Kidney (tissue), 13 donors: ENCODE measurements at regions not wholly inside any gene's neighbourhood (a gene's known extent, or its start where the extent isn't known, plus 50 kb on each side); places are given as distances from the start of the nearest gene placed in this dataset.
A peak's percentile ranks its signal among the peaks of the same experiment; 100 is the strongest.

Experiments
- DNase-seq, 5 donors: peaks; one replicate each; pipeline ENCODE4 v3.0.0-alpha.2; 2013 to 2020
- FAIRE-seq: peaks from 2 replicates; lab custom pipeline; 2012; peaks lifted over from hg19 to GRCh38; lab: Jason Lieb, UNC
- H3K27ac ChIP-seq, 2 donors: one replicate each; pipeline ENCODE4 v1.7.0; 2013; ENCODE audit warnings: low read depth in 2 of 2, low read length in 2 of 2, inconsistent platforms in 1 of 2
- H3K27me3 ChIP-seq: one replicate; pipeline ENCODE4 v1.7.1; 2013; ENCODE audit warnings: low read length, inconsistent platforms; ENCODE audit not compliant: control insufficient read depth, insufficient read depth
- H3K36me3 ChIP-seq, 3 donors: one replicate each; pipeline versions ENCODE4 v1.7.0 to v1.7.1; 2013; ENCODE audit warnings: low read length in 3 of 3, control low read depth in 1 of 3, inconsistent platforms in 1 of 3; ENCODE audit not compliant: insufficient read depth in 3 of 3, control insufficient read depth in 2 of 3
- H3K4me1 ChIP-seq, 3 donors: one replicate each; pipeline versions ENCODE4 v1.7.0 to v1.7.1; 2013; ENCODE audit warnings: low read length in 3 of 3, inconsistent platforms in 1 of 3, low read depth in 1 of 3; ENCODE audit not compliant: control insufficient read depth in 2 of 3, insufficient read depth in 2 of 3
- H3K4me3 ChIP-seq, 3 donors: one replicate each; pipeline versions ENCODE4 v1.7.0 to v1.8.1; 2013; ENCODE audit warnings: low read length in 3 of 3, control low read depth in 1 of 3, inconsistent platforms in 1 of 3
- H3K9ac ChIP-seq, 3 donors: one replicate each; pipeline versions ENCODE4 v1.7.0 to v1.7.1; 2013; ENCODE audit warnings: low read length in 3 of 3, control low read depth in 1 of 3, inconsistent platforms in 1 of 3
- H3K9me3 ChIP-seq, 3 donors: one replicate each; pipeline versions ENCODE4 v1.7.0 to v1.7.1; 2013; ENCODE audit warnings: low read length in 3 of 3, control low read depth in 1 of 3, inconsistent platforms in 1 of 3; ENCODE audit not compliant: control insufficient read depth in 2 of 3, insufficient read depth in 1 of 3
- intact Hi-C: fragments of 100-400 bp; cut with DNase I; formaldehyde crosslinking; loops from one replicate; pipeline ENCODE4 v1.11.1; 2022
- TF ChIP-seq, protein P1 (sequence below): IDR thresholded peaks from 3 replicates; pipeline ENCODE4 v1.5.1; 2012; ENCODE audit warnings: mild to moderate bottlenecking, moderate library complexity, borderline replicate concordance; ENCODE audit not compliant: insufficient read depth; ENCODE audit errors: extremely low read depth
- donor health status: control.
- donor health status: control.
- donor health status: control.
- donor health status: control.
- donor health status: control.
- donor health status: DM: yes; HTN: yes; CAD: no.
- donor health status: Normal renal cell carcinoma (clear cell type).

DNA sequence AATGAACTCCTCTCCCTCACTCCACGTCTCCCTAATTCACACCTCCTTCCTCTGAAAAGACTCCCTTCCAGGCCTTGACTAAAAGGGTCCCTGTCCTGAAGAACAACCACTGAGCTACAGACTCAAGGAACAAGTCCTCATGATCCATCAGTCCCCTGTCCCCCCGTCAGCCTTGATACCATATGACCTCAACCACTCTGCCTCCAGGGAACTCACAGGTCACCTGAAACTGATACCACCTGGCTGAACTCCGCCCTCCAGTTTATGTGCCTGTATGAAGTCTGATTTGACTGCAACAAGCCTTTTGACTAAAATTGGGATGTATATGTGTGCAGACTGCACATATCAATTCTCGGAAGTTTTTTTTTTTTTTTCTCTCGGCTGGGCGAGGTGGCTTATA lies 88.7 kb downstream of the UGCG start:
- H3K27ac ChIP-seq: no peak overlapping the region
- intact Hi-C loops: no loop called here
- no peak for FAIRE-seq
- no peak for DNase-seq
- H3K27me3 ChIP-seq: no peaks in the 10 kb centered on the region
- no peak overlapping the region for H3K9ac ChIP-seq
- no peaks in the 10 kb centered on the region for H3K4me1 ChIP-seq
- no peaks in the 10 kb centered on the region for H3K36me3 ChIP-seq
- TF ChIP-seq, protein P1, sequence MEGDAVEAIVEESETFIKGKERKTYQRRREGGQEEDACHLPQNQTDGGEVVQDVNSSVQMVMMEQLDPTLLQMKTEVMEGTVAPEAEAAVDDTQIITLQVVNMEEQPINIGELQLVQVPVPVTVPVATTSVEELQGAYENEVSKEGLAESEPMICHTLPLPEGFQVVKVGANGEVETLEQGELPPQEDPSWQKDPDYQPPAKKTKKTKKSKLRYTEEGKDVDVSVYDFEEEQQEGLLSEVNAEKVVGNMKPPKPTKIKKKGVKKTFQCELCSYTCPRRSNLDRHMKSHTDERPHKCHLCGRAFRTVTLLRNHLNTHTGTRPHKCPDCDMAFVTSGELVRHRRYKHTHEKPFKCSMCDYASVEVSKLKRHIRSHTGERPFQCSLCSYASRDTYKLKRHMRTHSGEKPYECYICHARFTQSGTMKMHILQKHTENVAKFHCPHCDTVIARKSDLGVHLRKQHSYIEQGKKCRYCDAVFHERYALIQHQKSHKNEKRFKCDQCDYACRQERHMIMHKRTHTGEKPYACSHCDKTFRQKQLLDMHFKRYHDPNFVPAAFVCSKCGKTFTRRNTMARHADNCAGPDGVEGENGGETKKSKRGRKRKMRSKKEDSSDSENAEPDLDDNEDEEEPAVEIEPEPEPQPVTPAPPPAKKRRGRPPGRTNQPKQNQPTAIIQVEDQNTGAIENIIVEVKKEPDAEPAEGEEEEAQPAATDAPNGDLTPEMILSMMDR: no peak
- no peaks in the 10 kb centered on the region for H3K9me3 ChIP-seq
- H3K4me3 ChIP-seq: no peak overlapping the region

DNA sequence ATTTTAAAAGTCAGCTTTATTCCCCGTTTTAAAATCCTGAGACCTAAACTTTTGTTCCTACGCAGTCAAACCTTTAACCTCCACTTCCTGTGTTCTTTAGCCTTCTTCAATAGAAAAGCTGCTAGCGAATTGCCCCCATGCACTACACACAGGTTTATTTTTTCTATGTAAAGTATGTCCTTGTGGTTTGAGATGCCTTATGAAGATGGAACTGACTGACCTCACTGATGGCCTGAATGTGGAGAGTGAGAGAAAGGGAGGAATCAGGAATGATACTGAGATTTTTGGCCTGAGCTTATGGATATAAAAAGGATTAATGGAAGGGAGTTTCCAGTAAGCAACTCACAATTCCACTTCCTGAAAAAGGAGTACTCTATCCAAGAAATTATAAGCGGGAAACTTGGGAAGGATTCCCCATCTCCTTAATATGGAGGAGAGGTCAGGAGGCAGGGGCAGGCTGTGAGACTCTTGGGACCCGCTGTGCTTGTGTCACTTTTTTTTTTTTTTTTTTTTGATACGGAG lies 89.5 kb downstream of the UGCG start:
- Histone ChIP-seq H3K4me1 (no peaks in the 10 kb centered on the region), H3K9ac (no peak overlapping the region), H3K36me3 (no peaks in the 10 kb centered on the region), H3K9me3 (no peaks in the 10 kb centered on the region), H3K27ac (peak overlapping the region in 1 of 2 donors; percentile 38), H3K4me3 (no peak overlapping the region), H3K27me3 (no peaks in the 10 kb centered on the region)
- DNase-seq (peak in 2 of 5 donors; percentile 34 to 84), FAIRE-seq (no peak)
- intact Hi-C loops: no loop called here
- TF ChIP-seq, protein P1: no peak
